ENCODE measurements at regions not wholly inside any gene's neighbourhood (a gene's known extent, or its start where the extent isn't known, plus 50 kb on each side); places are given as distances from the start of the nearest gene placed in this dataset.
A peak's percentile ranks its signal among the peaks of the same experiment; 100 is the strongest.

- H3K9me3 ChIP-seq = no peaks in the 10 kb centered on the region
- DNase-seq = no peak
- H3K36me3 ChIP-seq (ENCODE audit: low read depth, missing control alignments) = no peaks in the 10 kb centered on the region
- peaks cover 5% of the 10 kb centered on the region for H3K4me1 ChIP-seq
- TF ChIP-seq CTCF (IDR thresholded peaks at IDR 0.05) (no peak), POLR2A (IDR thresholded peaks at IDR 0.05) (no peak)
- intact Hi-C loops (cut with DNase I; ENCODE audit: low total_unique reads) = no loop called here
- H3K27me3 ChIP-seq = no peaks in the 10 kb centered on the region
- no peak overlapping the region for H3K27ac ChIP-seq
- no peak overlapping the region for H3K4me3 ChIP-seq
Observed at GRCh38 chr5:74258314-74258665, 382.2 kb downstream of the ENC1 start.

GRCh38 chr5:74257645-74258313 is 382.7 kb downstream of the ENC1 start:
- no peak for TF ChIP-seq POLR2A (IDR thresholded peaks at IDR 0.05)
- TF ChIP-seq CTCF (IDR thresholded peaks at IDR 0.05) = no peak
- DNase-seq = peak; percentile 69
- Histone ChIP-seq H3K4me1 (peaks cover 5% of the 10 kb centered on the region), H3K27ac (peak overlapping the region; percentile 7 to 77), H3K27me3 (no peaks in the 10 kb centered on the region), H3K4me3 (no peak overlapping the region), H3K9me3 (no peaks in the 10 kb centered on the region), H3K36me3 (ENCODE audit: low read depth, missing control alignments) (no peaks in the 10 kb centered on the region)
- WGBS, 2 donors = 36 to 40% methylated on average over 6 of the region's 6 CpGs
- intact Hi-C loops (cut with DNase I; ENCODE audit: low total_unique reads) = no loop called here

- peaks cover 5% of the 10 kb centered on the region for H3K4me1 ChIP-seq
- TF ChIP-seq POLR2A (IDR thresholded peaks at IDR 0.05) = no peak
- TF ChIP-seq CTCF (IDR thresholded peaks at IDR 0.05) = no peak
- peak overlapping the region; percentile 7 to 77 for H3K27ac ChIP-seq
- no peak overlapping the region for H3K4me3 ChIP-seq
- intact Hi-C loops (cut with DNase I; ENCODE audit: low total_unique reads) = no loop called here
- DNase-seq = no peak
- 50 to 58% methylated on average over 5 of the region's 5 CpGs for WGBS, 2 donors
- no peaks in the 10 kb centered on the region for H3K27me3 ChIP-seq
- no peaks in the 10 kb centered on the region for H3K9me3 ChIP-seq
- H3K36me3 ChIP-seq (ENCODE audit: low read depth, missing control alignments) = no peaks in the 10 kb centered on the region
Observed at GRCh38 chr5:74257060-74257527, 383.4 kb downstream of the ENC1 start.

- Histone ChIP-seq H3K27me3 (no peaks in the 10 kb centered on the region), H3K27ac (no peak overlapping the region), H3K4me1 (peaks cover 13% of the 10 kb centered on the region), H3K36me3 (ENCODE audit: low read depth, missing control alignments) (no peaks in the 10 kb centered on the region), H3K9me3 (no peaks in the 10 kb centered on the region), H3K4me3 (no peak overlapping the region)
- no peak for TF ChIP-seq POLR2A (IDR thresholded peaks at IDR 0.05)
- no peak for TF ChIP-seq CTCF (IDR thresholded peaks at IDR 0.05)
- no peak for DNase-seq
- intact Hi-C loops (cut with DNase I; ENCODE audit: low total_unique reads) = no loop called here
- WGBS, 2 donors = 92 to 95% methylated on average over 6 of the region's 6 CpGs
Observed at GRCh38 chr5:74255692-74256392, 384.7 kb downstream of the ENC1 start.

- H3K4me3 ChIP-seq = no peak overlapping the region
- no peak overlapping the region for H3K27ac ChIP-seq
- no peaks in the 10 kb centered on the region for H3K27me3 ChIP-seq
- intact Hi-C loops (cut with DNase I; ENCODE audit: low total_unique reads) = no loop called here
- TF ChIP-seq CTCF (IDR thresholded peaks at IDR 0.05) = no peak
- no peak for TF ChIP-seq POLR2A (IDR thresholded peaks at IDR 0.05)
- DNase-seq = no peak
- 89 to 95% methylated on average over 1 of the region's 1 CpG for WGBS, 2 donors
- H3K9me3 ChIP-seq = no peaks in the 10 kb centered on the region
- H3K4me1 ChIP-seq = peaks cover 16% of the 10 kb centered on the region
- H3K36me3 ChIP-seq (ENCODE audit: low read depth, missing control alignments) = no peaks in the 10 kb centered on the region
Observed at GRCh38 chr5:74254257-74254656, 386.3 kb downstream of the ENC1 start.

Measured in testis (tissue), 2 donors.